Lung (tissue), 11 donors: ENCODE measurements at regions not wholly inside any gene's neighbourhood (a gene's known extent, or its start where the extent isn't known, plus 50 kb on each side); places are given as distances from the start of the nearest gene placed in this dataset.

Experiments
- ATAC-seq: fragments of 200-7000 bp; cut with Tn5 transposase; one replicate; pipeline ENCODE4 v1.9.1; 2020; ENCODE audit warnings: moderate number of reproducible peaks; ENCODE audit not compliant: insufficient read depth, low FRiP score
- DNase-seq, 3 donors: peaks; one replicate each; pipeline ENCODE4 v3.0.0-alpha.2; 2013 to 2017
- H3K27ac ChIP-seq, 2 donors: one replicate each; pipeline ENCODE4 v1.5.1; 2013; ENCODE audit warnings: mild to moderate bottlenecking in 2 of 2, moderate library complexity in 2 of 2, control low read depth in 1 of 2, inconsistent platforms in 1 of 2, low read depth in 1 of 2, low read length in 1 of 2
- H3K27me3 ChIP-seq, 3 donors: one replicate each; pipeline ENCODE4 v1.5.1; 2013; ENCODE audit warnings: low read length in 2 of 3; ENCODE audit not compliant: control insufficient read depth in 3 of 3, insufficient read depth in 3 of 3
- H3K36me3 ChIP-seq, 4 donors: one replicate each; pipeline ENCODE4 v1.5.1; 2013; ENCODE audit warnings: low read length in 4 of 4, mild to moderate bottlenecking in 1 of 4, moderate library complexity in 1 of 4; ENCODE audit not compliant: control insufficient read depth in 4 of 4, insufficient read depth in 4 of 4
- H3K4me1 ChIP-seq, 5 donors: one replicate each; pipeline ENCODE4 v1.5.1; 2013; ENCODE audit warnings: low read length in 5 of 5, mild to moderate bottlenecking in 2 of 5, moderate library complexity in 1 of 5; ENCODE audit not compliant: control insufficient read depth in 5 of 5, insufficient read depth in 5 of 5
- H3K4me3 ChIP-seq: one replicate; pipeline ENCODE4 v1.5.1; 2013; ENCODE audit warnings: mild to moderate bottlenecking, control low read depth, moderate library complexity
- H3K9ac ChIP-seq, 2 donors: one replicate each; pipeline ENCODE4 v1.5.1; 2013; ENCODE audit warnings: low read length in 2 of 2, control low read depth in 1 of 2; ENCODE audit not compliant: insufficient read depth in 1 of 2
- H3K9me3 ChIP-seq, 4 donors: one replicate each; pipeline ENCODE4 v1.5.1; 2013; ENCODE audit warnings: low read length in 3 of 4, mild to moderate bottlenecking in 1 of 4, moderate library complexity in 1 of 4; ENCODE audit not compliant: control insufficient read depth in 4 of 4, insufficient read depth in 3 of 4
- WGBS, 2 donors: extraction: QIAGEN DNeasy Blood & Tissue Kit; methylation state at CpG; one replicate each; pipeline ENCODE4 v1.1.7; 2013; 5-methylcytosine and 5-hydroxymethylcytosine counted together
- TF ChIP-seq, protein P1 (sequence below): IDR thresholded peaks from 2 replicates; pipeline ENCODE4 v1.5.1; 2012; ENCODE audit warnings: mild to moderate bottlenecking; ENCODE audit errors: control extremely low read depth, extremely low read depth
- donor health status: control.
- donor health status: control.
- donor health status: Bipolar disorder and iron deficiency.
- donor health status: healthy.
- donor health status: DM: yes; HTN: yes; CAD: no.

DNA sequence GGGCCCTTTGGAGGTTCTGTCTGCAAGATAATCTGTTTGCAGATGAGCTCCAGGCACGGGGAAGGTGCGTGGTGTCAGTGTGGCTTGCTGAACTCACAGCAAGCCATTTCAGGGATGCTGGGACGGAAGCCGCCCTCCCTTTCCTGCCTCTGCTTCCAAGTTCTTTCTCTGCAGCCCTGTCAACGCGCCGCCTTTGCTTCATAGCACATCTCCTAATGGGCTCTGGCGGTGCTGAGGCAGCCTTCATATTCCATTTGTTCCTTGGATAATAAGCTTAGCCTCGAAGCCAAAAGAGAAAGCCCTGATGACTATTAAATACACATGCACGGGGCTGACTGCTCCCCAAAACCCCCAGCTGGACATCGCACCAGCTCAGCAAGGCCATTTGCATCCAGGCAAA lies 81.7 kb upstream of the TAF1B start:
- Histone ChIP-seq H3K4me3 (no peak overlapping the region), H3K4me1 (peaks cover 1 to 35% (median 8%) of the 10 kb centered on the region in 5 donors), H3K36me3 (no peaks in the 10 kb centered on the region), H3K27ac (no peak overlapping the region), H3K9ac (no peak overlapping the region), H3K9me3 (peaks cover 0 to 3% (median 0%) of the 10 kb centered on the region in 4 donors), H3K27me3 (no peaks in the 10 kb centered on the region)
- DNase-seq, result peak; percentile 40 to 76 (median 44)
- TF ChIP-seq, protein P1, sequence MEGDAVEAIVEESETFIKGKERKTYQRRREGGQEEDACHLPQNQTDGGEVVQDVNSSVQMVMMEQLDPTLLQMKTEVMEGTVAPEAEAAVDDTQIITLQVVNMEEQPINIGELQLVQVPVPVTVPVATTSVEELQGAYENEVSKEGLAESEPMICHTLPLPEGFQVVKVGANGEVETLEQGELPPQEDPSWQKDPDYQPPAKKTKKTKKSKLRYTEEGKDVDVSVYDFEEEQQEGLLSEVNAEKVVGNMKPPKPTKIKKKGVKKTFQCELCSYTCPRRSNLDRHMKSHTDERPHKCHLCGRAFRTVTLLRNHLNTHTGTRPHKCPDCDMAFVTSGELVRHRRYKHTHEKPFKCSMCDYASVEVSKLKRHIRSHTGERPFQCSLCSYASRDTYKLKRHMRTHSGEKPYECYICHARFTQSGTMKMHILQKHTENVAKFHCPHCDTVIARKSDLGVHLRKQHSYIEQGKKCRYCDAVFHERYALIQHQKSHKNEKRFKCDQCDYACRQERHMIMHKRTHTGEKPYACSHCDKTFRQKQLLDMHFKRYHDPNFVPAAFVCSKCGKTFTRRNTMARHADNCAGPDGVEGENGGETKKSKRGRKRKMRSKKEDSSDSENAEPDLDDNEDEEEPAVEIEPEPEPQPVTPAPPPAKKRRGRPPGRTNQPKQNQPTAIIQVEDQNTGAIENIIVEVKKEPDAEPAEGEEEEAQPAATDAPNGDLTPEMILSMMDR, result no peak
- WGBS, 2 donors, result 87% methylated on average over 11 of the region's 11 CpGs
- ATAC-seq, result no peak

DNA sequence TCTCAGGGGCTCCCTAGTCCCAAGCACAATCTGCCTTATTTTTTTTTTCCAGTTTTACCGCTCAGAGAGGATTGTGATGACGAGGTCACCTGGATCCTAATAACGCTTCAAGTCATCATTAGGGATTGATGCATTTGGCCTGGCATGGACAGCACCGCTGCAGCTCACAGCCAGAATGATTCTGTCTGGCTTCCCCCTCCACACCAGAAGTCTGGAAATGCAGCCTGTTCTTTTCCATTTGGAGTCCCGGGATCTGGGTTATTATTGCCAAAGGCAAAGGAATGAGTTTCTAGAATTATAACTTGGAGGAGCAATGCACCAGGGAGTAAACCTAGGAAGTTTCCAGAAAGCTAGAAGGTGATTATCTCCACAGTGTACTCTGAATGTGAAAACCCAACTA lies 81.1 kb upstream of the TAF1B start:
- TF ChIP-seq, protein P1, result no peak
- Histone ChIP-seq H3K4me3 (no peak overlapping the region), H3K36me3 (no peaks in the 10 kb centered on the region), H3K27ac (no peak overlapping the region), H3K9me3 (no peaks in the 10 kb centered on the region), H3K9ac (no peak overlapping the region), H3K27me3 (no peaks in the 10 kb centered on the region), H3K4me1 (peaks cover 1 to 31% (median 8%) of the 10 kb centered on the region in 5 donors)
- no peak for ATAC-seq
- DNase-seq, result no peak
- 85 to 88% methylated on average over 5 of the region's 5 CpGs for WGBS, 2 donors

DNA sequence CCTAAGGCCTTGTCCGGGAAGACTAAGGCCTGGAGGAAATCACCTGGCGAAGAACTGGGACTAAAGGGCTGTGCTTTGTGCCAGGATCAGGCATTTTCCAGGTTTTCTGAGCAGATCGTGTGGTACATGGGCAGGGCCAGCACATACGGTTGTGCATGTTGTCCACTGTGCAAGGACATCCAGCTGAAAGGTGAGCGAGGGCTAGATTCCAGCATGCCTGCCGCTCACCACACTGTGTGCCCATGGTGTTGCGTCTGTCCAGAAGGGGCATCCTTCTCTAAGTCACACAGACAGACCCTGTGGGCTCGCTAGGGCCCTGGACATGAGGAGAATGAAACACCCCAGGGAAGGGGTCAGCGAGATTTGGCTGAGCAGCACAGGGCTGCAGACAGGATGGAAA lies 80.3 kb upstream of the TAF1B start:
- TF ChIP-seq, protein P1, result no peak
- Histone ChIP-seq H3K4me3 (no peak overlapping the region), H3K9ac (no peak overlapping the region), H3K27me3 (no peaks in the 10 kb centered on the region), H3K9me3 (no peaks in the 10 kb centered on the region), H3K36me3 (no peaks in the 10 kb centered on the region), H3K4me1 (peaks cover 0 to 23% (median 8%) of the 10 kb centered on the region in 5 donors), H3K27ac (no peak overlapping the region)
- ATAC-seq (no peak), DNase-seq (no peak)
- WGBS, 2 donors, result 96 to 97% methylated on average over 9 of the region's 9 CpGs
